Body of pancreas (tissue), 4 donors: ENCODE measurements at regions not wholly inside any gene's neighbourhood (a gene's known extent, or its start where the extent isn't known, plus 50 kb on each side); places are given as distances from the start of the nearest gene placed in this dataset.

ENCODE experiments used
- CTCF ChIP-seq, 7 experiments: fragments of 450-650 bp in 4 of 7; fragments of 200-600 bp in 3 of 7; sonication (generic) in 3 of 7; IDR thresholded peaks; one replicate each; pipeline ENCODE4 v1.5.1; 2016 to 2019; ENCODE audit warnings: antibody characterized with exemption in 7 of 7
- POLR2A ChIP-seq, 3 donors: fragments of 450-650 bp; IDR thresholded peaks; one replicate each; pipeline ENCODE4 v1.6.1; 2016; ENCODE audit warnings: antibody characterized with exemption in 3 of 3, mild to moderate bottlenecking in 2 of 3

DNA sequence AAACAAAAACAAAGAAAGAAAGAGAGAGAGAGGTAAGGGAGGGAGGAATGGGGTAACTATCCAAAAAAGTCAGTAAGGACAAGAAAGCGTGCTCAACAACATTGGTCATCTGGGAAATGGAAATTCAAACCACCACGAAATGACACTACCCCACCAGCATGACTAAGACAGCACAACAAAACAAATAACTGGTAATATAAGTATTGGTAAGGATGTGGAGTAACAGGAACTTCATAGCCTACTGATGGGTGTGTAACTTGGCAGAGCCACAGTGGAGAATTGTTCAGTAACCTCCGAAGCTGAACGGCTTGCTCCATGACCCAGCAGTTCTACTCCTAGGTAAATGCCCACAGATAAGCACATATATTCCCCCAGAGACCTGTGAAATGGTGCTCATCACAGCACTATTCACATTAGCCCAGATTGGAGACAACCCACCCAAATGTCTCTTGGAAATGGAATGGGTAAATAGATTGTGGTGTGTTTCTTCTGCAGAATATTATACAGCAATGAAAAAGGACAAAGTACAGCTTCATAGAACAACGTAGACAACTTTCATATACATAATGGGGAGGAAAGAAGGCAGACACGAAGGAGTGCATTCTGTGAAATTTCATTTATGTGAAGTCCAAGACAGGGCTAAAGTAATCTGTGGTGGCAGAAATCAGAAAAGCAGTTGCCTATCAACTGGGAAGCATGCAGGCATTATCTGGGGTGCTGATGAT, 95.5 kb upstream of the ATP6AP2 start:
- TF ChIP-seq POLR2A (IDR thresholded peaks at IDR 0.05) (no peak), CTCF (IDR thresholded peaks at IDR 0.05) (no peak)
